ENCODE measurements at regions not wholly inside any gene's neighbourhood (a gene's known extent, or its start where the extent isn't known, plus 50 kb on each side); places are given as distances from the start of the nearest gene placed in this dataset.
"Not testable (repeated sequence)": the region's sequence is repeated elsewhere in the genome, so short reads cannot be mapped to it uniquely, and the experiment has no call there.

DNA sequence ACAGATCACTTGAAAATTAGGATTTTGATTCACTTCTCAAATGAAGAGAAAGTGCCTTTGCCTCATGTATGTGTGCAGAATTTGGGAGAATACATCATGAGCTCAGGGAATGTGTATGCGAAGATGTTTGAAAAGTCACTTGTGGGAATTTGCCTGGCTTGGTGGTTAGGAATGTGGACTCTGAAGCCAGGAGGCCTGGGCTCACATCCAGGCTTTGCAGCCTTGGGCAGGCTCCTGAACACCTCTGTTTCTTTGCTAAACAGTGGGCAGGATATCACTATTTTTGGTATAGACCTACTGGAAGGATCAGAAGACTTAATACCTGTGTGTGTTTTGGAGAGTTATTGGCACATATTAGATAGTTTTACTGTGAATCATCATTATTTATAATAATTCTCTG is 295.0 kb upstream of the PLGLB2 start:
- TF ChIP-seq, protein P1, sequence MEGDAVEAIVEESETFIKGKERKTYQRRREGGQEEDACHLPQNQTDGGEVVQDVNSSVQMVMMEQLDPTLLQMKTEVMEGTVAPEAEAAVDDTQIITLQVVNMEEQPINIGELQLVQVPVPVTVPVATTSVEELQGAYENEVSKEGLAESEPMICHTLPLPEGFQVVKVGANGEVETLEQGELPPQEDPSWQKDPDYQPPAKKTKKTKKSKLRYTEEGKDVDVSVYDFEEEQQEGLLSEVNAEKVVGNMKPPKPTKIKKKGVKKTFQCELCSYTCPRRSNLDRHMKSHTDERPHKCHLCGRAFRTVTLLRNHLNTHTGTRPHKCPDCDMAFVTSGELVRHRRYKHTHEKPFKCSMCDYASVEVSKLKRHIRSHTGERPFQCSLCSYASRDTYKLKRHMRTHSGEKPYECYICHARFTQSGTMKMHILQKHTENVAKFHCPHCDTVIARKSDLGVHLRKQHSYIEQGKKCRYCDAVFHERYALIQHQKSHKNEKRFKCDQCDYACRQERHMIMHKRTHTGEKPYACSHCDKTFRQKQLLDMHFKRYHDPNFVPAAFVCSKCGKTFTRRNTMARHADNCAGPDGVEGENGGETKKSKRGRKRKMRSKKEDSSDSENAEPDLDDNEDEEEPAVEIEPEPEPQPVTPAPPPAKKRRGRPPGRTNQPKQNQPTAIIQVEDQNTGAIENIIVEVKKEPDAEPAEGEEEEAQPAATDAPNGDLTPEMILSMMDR (IDR thresholded peaks at IDR 0.05): not testable (repeated sequence)
- TF ChIP-seq POLR2A (IDR thresholded peaks at IDR 0.05): not testable (repeated sequence)

All from right lobe of liver (tissue), 4 donors.